NCI-H2081 (cell line): ENCODE measurements at regions not wholly inside any gene's neighbourhood (a gene's known extent, or its start where the extent isn't known, plus 50 kb on each side); places are given as distances from the start of the nearest gene placed in this dataset.
"Not testable (repeated sequence)": the region's sequence is repeated elsewhere in the genome, so short reads cannot be mapped to it uniquely, and the experiment has no call there.

ENCODE experiments used
- DNase-seq, 2 experiments: peaks; one replicate each; lab custom pipeline; 2025; lab: John Stamatoyannopoulos, UW

GRCh38 chr5:4571248-4571948 is 568.7 kb upstream of the ADAMTS16 start:
- no peak for DNase-seq

DNA sequence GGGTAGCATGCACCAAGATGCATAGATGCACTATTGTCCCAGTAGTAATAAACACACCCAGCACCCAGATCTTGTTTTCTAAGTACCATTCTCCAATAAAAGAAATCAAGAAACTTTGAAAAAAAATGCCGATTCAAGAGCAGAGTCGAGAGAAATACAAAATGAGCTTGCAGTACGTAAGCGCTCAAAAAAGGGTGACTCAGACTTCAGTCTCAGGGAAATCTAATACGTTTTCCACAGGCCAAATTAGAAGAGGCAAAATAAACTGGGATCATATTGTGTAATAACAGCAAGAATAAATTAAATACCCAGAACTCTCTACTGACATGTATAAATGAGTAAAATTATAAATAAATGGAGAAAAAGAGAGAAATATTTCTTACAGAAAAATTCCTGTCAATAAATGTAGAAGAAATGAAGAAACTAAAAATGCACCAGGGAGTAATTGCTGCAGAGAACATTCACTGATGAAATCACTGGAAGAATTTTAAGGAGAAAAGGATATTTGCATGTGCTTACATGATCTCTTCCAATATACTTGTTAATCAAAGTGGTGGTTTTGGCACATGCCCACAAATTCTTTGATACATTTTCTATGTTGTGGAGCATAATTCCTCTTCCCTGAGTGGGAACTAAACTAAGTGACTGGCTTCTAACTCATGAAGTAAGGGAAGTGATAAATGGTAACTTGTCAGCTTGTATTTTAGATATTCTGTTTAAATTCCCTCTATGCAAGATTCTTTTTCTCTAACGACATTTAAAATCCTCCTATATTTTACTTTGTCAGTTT is 567.6 kb upstream of the ADAMTS16 start:
- no peak for DNase-seq

DNA sequence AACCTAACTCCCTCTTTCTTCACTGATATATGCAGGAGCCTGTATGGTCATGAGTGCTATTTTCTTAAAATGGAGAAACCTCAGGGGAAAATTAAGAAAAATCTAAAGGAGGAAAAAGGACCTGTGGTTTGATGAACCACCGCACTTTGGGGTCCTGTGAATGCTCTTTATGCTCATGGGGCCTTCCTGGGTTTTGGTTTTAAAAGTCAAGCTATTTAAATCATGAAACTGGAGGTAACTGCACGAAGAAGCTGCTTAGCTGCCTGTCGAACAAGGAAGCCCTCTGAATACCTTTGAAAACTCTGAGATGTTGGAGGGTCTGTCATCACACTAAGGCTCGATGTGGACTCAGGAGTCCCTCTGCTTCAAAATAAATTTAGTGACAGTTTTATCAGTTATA is 564.5 kb upstream of the ADAMTS16 start:
- no peak for DNase-seq

DNA sequence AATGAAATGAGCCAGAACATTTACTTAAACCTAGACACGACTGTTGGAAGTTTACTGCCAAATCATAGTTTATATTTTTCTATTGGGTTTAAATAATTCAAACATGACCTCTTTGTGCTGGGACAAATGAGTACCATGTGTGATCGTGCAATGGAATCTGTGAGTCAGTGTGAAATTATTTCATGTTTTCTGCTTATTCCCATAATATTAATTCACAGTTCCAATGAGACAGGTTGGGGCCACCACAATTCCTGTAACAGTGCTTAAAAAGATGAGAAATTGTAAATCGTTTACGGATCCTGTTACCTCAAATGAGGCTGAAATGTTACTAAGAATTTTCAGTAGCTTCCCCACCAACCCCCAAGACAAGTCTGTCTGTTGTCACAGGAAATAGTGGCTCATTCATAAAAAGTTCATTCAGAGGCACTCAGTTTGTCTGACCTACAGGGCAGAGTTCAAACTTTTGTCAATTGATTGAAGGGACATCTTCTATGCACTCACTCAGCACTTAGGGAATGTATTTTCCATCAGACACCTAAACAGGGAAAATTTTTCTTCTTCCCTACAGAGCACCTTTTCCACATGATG is 563.9 kb upstream of the ADAMTS16 start:
- no peak for DNase-seq

DNA sequence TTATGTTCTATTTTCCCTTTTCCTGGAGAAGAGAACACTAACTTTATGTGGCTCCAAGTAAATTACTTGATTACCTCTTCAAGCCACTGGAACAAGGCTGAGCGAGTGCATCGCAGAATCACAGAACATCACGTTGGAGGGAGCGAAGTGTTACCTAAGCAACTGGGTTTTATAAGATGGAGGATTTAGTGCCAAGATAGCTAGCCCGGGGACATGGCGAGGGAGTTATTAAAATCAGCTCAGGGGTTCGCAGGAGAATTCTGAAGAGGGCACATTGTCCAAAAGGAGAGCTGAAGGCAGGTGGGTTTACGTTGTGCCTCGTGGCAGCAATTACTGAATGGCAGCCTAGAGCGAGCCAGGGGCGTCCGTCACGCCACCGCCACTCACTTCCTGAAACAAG is 563.2 kb upstream of the ADAMTS16 start:
- DNase-seq = no peak

- no peak for DNase-seq
These were observed 560.5 kb upstream of the ADAMTS16 start for GRCh38 chr5:4579679-4580078.

DNA sequence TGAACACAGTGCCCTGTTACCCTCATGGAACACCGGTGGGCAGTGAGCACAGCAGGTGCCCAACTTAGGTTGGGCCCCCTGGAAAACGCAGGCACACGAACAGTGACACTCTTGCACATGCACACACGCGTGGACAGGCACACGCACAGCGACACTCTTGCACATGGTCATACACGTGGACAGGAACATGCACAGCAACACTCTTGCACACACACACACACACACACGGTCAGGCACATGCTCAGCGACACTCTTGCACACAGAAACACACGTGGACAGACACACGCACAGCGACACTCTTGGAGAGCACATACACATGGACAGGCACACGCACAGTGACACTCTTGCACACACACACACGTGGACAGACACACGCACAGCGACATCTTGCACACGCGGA is 559.4 kb upstream of the ADAMTS16 start:
- no peak for DNase-seq

- DNase-seq = no peak
These were observed 558.8 kb upstream of the ADAMTS16 start for GRCh38 chr5:4581289-4581688.

- no peak for DNase-seq
These were observed 555.1 kb upstream of the ADAMTS16 start for GRCh38 chr5:4584982-4585381.

GRCh38 chr5:4613440-4613839 is 526.7 kb upstream of the ADAMTS16 start:
- DNase-seq = no peak

GRCh38 chr5:4614088-4614487 is 526.0 kb upstream of the ADAMTS16 start:
- DNase-seq = no peak

GRCh38 chr5:4615369-4615768 is 524.8 kb upstream of the ADAMTS16 start:
- DNase-seq = not testable (repeated sequence)

GRCh38 chr5:4625206-4625896 is 514.8 kb upstream of the ADAMTS16 start:
- no peak for DNase-seq

DNA sequence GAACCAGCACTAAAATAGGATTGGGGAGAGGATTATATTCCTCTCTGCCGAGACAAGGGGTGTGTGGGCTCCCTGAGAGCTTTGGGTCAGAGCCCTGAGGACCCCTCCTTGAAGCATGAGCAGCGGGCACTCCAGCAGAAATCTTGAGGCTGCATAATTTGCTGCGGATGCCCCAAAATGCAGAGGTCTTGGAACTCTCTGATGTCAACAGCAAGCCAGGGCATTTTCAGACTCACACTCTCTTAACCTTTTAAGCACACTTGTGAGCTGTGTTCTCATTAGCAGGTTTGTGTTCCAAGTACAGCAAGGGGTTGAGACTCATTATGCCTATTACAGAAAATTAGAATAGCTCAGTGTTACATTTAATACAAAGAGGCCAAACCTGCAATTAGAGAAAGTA is 513.0 kb upstream of the ADAMTS16 start:
- no peak for DNase-seq

DNA sequence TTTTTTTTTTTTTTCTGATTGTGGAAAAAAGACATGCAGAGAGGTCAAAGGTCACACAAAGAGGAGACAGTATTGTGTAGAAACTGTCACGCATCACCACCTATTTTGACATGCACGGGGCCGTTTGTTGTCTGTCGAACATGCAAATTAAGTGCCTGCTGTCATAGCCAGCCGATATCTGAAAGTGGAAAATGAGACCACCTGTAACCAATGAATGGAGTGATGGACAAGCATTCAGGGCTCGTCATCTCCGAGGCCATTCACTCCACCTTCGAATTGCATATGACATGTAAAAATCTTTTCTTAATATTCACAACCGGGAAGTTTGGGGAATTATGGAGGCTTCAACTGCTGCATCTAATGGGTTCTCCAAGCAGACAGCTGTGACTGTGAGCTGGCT is 512.2 kb upstream of the ADAMTS16 start:
- no peak for DNase-seq

- no peak for DNase-seq
These were observed 511.3 kb upstream of the ADAMTS16 start for GRCh38 chr5:4628645-4629385.

DNA sequence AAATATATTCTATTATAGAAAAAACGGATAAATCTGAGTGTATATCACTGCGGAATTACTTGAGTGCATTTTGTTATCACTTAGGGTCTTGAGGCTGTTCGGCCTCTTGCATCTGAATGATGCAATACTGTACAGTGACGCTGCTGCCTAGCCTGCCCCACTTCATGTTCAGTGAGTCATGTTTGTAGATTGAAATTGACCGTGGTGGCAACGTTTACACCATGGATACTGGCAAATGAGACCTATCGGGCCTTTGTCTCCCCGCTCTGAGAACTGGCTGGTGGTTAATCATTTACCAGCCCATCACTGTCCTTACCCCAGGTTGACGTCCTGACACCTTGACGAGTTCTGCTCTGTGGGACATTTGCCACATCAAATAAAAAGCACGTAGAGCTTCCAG is 510.1 kb upstream of the ADAMTS16 start:
- no peak for DNase-seq

DNA sequence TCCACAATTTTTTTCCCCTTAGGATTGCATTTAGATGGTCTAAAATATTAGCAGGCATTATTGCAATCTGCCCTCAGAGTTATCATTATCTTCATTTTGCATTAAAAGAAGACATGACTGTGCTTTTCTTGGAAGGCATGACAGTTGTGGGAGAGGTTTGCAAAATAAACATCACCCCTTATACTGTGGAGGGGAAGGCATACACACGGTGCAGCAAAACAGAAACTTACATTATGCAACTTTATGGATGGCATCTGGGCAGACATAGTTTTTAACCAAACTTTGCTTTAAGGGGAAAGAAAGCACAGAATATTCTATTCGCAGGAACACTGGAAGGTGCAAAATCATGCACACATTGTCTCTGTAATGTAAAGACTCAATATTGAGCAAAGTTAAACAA is 505.8 kb upstream of the ADAMTS16 start:
- no peak for DNase-seq

DNA sequence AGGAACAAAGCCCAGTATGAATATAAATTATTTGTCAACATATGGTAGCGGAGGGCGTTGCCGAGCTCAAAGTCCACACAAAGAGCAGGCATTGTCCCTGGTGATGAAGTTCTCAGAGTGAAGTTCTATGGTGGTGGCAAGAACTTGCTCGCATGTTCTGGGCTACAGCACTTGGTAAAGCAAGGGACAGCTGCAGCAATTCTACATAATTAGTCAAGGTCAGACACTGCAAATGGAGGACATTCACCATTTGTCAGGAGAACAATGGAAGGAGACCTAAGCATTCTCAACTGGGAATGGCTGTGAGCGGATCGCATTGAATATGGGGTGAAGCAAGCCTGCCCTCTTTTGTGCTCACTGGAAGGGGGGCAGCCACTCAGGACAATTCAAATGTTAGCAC is 503.8 kb upstream of the ADAMTS16 start:
- no peak for DNase-seq

GRCh38 chr5:4639946-4640345 is 500.2 kb upstream of the ADAMTS16 start:
- no peak for DNase-seq

DNA sequence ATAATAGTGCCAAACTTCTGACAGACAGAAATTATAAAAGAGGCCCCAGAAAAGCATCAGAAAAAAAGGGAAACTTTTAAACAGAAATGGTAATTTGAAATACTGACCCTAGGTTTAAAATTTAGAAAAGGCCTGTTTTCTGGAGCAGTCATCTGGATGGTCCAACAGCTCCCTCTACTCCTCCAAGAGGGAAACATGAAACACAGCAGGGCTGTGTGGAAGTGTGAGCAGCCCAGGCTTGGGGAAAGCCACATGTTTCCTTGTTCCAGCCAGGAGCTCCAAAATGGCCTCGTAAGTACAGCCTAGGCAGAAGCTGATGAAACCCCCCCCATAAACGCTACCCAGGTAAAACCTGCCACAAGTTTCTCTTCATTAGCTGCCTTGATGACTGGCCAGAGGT is 499.3 kb upstream of the ADAMTS16 start:
- DNase-seq = no peak

DNA sequence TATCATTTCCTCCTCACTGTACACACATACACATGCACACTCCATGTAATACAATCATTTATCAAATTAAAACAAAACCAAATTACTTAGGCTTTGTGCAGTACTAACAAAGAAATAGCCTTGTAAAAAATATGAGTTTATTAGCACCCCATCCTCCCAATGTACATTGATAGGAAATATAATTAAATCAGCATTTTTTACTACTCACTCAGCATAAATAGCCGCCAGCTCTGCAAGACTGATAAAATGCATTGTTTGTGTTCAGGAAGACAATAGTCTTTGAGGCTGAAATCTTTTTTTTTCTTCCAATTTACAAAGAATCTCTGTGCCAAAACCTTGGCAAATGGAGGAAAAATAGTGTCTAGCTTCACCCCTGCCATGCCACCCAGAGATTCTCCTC is 497.6 kb upstream of the ADAMTS16 start:
- DNase-seq = no peak
